OCI-LY7 (cell line): ENCODE measurements at regions not wholly inside any gene's neighbourhood (a gene's known extent, or its start where the extent isn't known, plus 50 kb on each side); places are given as distances from the start of the nearest gene placed in this dataset.

Experiments used
- BruUV-seq: library from RNA; stranded (reverse); fragments of 400-500 nt; replicated peaks from 2 replicates; lab custom pipeline; 2021; lab: Mats Ljungman, UMichigan
- CTCF ChIA-PET: fragments of 300-600 bp; sonication (Branson Sonifier 250); formaldehyde crosslinking; loops from one replicate; lab custom pipeline; 2022; ENCODE audit warnings: antibody characterized with exemption; ENCODE audit not compliant: unreplicated experiment; lab: Charles Lee
- POLR2A ChIA-PET: fragments of 300-600 bp; sonication (Branson Sonifier 250); formaldehyde crosslinking; loops from one replicate; lab custom pipeline; 2022; ENCODE audit warnings: antibody characterized with exemption; lab: Charles Lee
- DNase-seq: peaks from one replicate; pipeline ENCODE4 v3.0.0-alpha.2; 2015; ENCODE audit warnings: low spot score
- H2AFZ ChIP-seq: fragments of 200-600 bp; sonication (generic), shearing (Covaris generic); 2 replicates; pipeline ENCODE4 v1.6.1; 2014; ENCODE audit warnings: mild to moderate bottlenecking, antibody characterized with exemption, low read length, moderate library complexity
- H3K27ac ChIP-seq: fragments of 200-600 bp; sonication (generic); 2 replicates; pipeline ENCODE4 v1.5.1; 2014; ENCODE audit warnings: mixed run types, low read depth, mild to moderate bottlenecking, moderate library complexity, low read length, inconsistent platforms; ENCODE audit not compliant: poor library complexity, severe bottlenecking
- H3K36me3 ChIP-seq: fragments of 200-600 bp; sonication (generic); 2 replicates; pipeline ENCODE4 v1.6.1; 2014; ENCODE audit warnings: mild to moderate bottlenecking, antibody characterized with exemption, low read length, moderate library complexity, mixed read lengths; ENCODE audit not compliant: insufficient read depth
- H3K4me1 ChIP-seq: fragments of 200-600 bp; sonication (generic); 2 replicates; pipeline ENCODE4 v1.5.1; 2014; ENCODE audit warnings: mild to moderate bottlenecking, low read length; ENCODE audit not compliant: insufficient read depth, poor library complexity, severe bottlenecking
- H3K4me2 ChIP-seq: fragments of 200-600 bp; sonication (generic); 2 replicates; pipeline ENCODE4 v1.6.1; 2014; ENCODE audit warnings: mild to moderate bottlenecking, low read length
- H3K4me3 ChIP-seq: fragments of 200-600 bp; sonication (generic); 2 replicates; pipeline ENCODE4 v1.5.1; 2014; ENCODE audit warnings: mild to moderate bottlenecking, low read depth, low read length; ENCODE audit not compliant: poor library complexity, severe bottlenecking
- H3K79me2 ChIP-seq: fragments of 200-600 bp; sonication (generic); 2 replicates; pipeline ENCODE4 v1.6.1; 2016; ENCODE audit warnings: low read depth, mild to moderate bottlenecking, low read length, moderate library complexity, mixed read lengths; ENCODE audit not compliant: insufficient read depth
- H3K9me2 ChIP-seq: fragments of 200-600 bp; sonication (generic); 2 replicates; pipeline ENCODE4 v1.6.1; 2016; ENCODE audit warnings: mild to moderate bottlenecking, low read length, mixed read lengths; ENCODE audit not compliant: insufficient read depth
- H3K9me3 ChIP-seq: fragments of 200-600 bp; sonication (generic); 2 replicates; pipeline ENCODE4 v1.6.1; 2014; ENCODE audit warnings: mild to moderate bottlenecking, mixed run types, low read length, mixed read lengths
- H4K20me1 ChIP-seq: fragments of 200-600 bp; sonication (generic); 2 replicates; pipeline ENCODE4 v1.6.1; 2014; ENCODE audit warnings: mild to moderate bottlenecking, antibody characterized with exemption, low read length, moderate library complexity, mixed read lengths; ENCODE audit not compliant: insufficient read depth
- EZH2phosphoT487 ChIP-seq: fragments of 200-600 bp; sonication (generic); IDR thresholded peaks from 2 replicates; pipeline ENCODE4 v1.6.1; 2018; ENCODE audit warnings: low read depth, borderline replicate concordance, mild to moderate bottlenecking, mixed run types, antibody characterized with exemption, low read length, moderate library complexity, mixed read lengths
- intact Hi-C: fragments of 100-400 bp; cut with micrococcal nuclease; formaldehyde crosslinking; loops from one replicate; pipeline ENCODE4 v1.10.0; 2022; ENCODE audit not compliant: unreplicated experiment
- TF ChIP-seq, protein P1 (sequence below): fragments of 200-600 bp; sonication (generic); conservative IDR thresholded peaks from 2 replicates; pipeline ENCODE4 v1.5.1; 2014; ENCODE audit warnings: mild to moderate bottlenecking, antibody characterized with exemption, low read length, moderate library complexity, mixed read lengths

GRCh38 chr6:139932671-139933070 is 558.2 kb upstream of the CITED2 start:
- no TSS peak for BruUV-seq
- H3K36me3 ChIP-seq = no peaks in the 10 kb centered on the region
- intact Hi-C loops = no loop called here
- H4K20me1 ChIP-seq = no peaks in the 10 kb centered on the region
- no peak for DNase-seq
- ChIA-PET POLR2A (no interaction called here), CTCF (no interaction called here)
- no peaks in the 10 kb centered on the region for H3K4me1 ChIP-seq
- H3K9me3 ChIP-seq = no peaks in the 10 kb centered on the region
- no peaks in the 10 kb centered on the region for H3K9me2 ChIP-seq
- no peaks in the 10 kb centered on the region for H3K79me2 ChIP-seq
- no peak overlapping the region for H2AFZ ChIP-seq
- TF ChIP-seq EZH2phosphoT487 = no peak
- TF ChIP-seq, protein P1, sequence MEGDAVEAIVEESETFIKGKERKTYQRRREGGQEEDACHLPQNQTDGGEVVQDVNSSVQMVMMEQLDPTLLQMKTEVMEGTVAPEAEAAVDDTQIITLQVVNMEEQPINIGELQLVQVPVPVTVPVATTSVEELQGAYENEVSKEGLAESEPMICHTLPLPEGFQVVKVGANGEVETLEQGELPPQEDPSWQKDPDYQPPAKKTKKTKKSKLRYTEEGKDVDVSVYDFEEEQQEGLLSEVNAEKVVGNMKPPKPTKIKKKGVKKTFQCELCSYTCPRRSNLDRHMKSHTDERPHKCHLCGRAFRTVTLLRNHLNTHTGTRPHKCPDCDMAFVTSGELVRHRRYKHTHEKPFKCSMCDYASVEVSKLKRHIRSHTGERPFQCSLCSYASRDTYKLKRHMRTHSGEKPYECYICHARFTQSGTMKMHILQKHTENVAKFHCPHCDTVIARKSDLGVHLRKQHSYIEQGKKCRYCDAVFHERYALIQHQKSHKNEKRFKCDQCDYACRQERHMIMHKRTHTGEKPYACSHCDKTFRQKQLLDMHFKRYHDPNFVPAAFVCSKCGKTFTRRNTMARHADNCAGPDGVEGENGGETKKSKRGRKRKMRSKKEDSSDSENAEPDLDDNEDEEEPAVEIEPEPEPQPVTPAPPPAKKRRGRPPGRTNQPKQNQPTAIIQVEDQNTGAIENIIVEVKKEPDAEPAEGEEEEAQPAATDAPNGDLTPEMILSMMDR = no peak
- H3K27ac ChIP-seq = no peak overlapping the region
- no peak overlapping the region for H3K4me3 ChIP-seq
- H3K4me2 ChIP-seq = no peak overlapping the region

GRCh38 chr6:139931747-139932146 is 557.3 kb upstream of the CITED2 start:
- no peaks in the 10 kb centered on the region for H4K20me1 ChIP-seq
- no peaks in the 10 kb centered on the region for H3K9me3 ChIP-seq
- H2AFZ ChIP-seq = no peak overlapping the region
- no peaks in the 10 kb centered on the region for H3K4me1 ChIP-seq
- no peaks in the 10 kb centered on the region for H3K9me2 ChIP-seq
- ChIA-PET CTCF (no interaction called here), POLR2A (no interaction called here)
- TF ChIP-seq, protein P1 = no peak
- no peak for TF ChIP-seq EZH2phosphoT487
- no peak overlapping the region for H3K4me3 ChIP-seq
- H3K36me3 ChIP-seq = no peaks in the 10 kb centered on the region
- DNase-seq = no peak
- no peak overlapping the region for H3K27ac ChIP-seq
- no peaks in the 10 kb centered on the region for H3K79me2 ChIP-seq
- no TSS peak for BruUV-seq
- H3K4me2 ChIP-seq = no peak overlapping the region
- intact Hi-C loops = no loop called here

DNA sequence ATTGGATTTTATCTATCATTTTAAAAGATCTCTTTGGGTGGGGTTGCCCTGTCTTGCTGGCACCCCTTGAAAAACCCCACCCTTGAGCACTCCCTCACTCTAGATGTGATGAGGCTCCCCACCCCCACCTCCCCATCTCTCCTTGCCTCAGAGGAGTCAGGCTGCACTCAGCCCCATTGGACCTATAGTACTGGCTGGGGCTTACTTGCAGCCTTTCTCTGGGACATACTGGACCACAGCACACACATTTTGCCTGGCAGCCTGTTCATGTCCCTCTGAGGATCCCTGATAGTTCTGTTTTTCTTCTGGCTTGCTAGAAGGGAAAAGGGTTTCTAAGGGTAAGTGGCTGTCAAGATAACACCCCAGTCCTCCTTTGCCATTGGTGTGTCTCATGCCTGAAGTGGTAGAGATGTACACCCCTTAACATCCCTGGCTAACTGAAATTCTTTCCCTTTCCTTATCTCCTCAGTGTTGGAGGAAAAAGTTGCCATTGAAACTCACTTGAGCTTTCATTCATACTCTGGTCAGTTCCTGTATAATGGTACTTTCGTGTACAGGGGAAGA is 553.4 kb upstream of the CITED2 start:
- Histone ChIP-seq H3K9me3 (no peaks in the 10 kb centered on the region), H3K4me1 (no peaks in the 10 kb centered on the region), H3K27ac (no peak overlapping the region), H3K36me3 (no peaks in the 10 kb centered on the region), H2AFZ (no peak overlapping the region), H3K9me2 (no peaks in the 10 kb centered on the region), H3K4me3 (no peak overlapping the region), H4K20me1 (no peaks in the 10 kb centered on the region), H3K79me2 (no peaks in the 10 kb centered on the region), H3K4me2 (no peak overlapping the region)
- POLR2A ChIA-PET = no interaction called here
- CTCF ChIA-PET = no interaction called here
- intact Hi-C loops = no loop called here
- no peak for TF ChIP-seq EZH2phosphoT487
- TF ChIP-seq, protein P1 = no peak
- no peak for DNase-seq
- no TSS peak for BruUV-seq
